ENCODE measurements at regions not wholly inside any gene's neighbourhood (a gene's known extent, or its start where the extent isn't known, plus 50 kb on each side); places are given as distances from the start of the nearest gene placed in this dataset.

DNA sequence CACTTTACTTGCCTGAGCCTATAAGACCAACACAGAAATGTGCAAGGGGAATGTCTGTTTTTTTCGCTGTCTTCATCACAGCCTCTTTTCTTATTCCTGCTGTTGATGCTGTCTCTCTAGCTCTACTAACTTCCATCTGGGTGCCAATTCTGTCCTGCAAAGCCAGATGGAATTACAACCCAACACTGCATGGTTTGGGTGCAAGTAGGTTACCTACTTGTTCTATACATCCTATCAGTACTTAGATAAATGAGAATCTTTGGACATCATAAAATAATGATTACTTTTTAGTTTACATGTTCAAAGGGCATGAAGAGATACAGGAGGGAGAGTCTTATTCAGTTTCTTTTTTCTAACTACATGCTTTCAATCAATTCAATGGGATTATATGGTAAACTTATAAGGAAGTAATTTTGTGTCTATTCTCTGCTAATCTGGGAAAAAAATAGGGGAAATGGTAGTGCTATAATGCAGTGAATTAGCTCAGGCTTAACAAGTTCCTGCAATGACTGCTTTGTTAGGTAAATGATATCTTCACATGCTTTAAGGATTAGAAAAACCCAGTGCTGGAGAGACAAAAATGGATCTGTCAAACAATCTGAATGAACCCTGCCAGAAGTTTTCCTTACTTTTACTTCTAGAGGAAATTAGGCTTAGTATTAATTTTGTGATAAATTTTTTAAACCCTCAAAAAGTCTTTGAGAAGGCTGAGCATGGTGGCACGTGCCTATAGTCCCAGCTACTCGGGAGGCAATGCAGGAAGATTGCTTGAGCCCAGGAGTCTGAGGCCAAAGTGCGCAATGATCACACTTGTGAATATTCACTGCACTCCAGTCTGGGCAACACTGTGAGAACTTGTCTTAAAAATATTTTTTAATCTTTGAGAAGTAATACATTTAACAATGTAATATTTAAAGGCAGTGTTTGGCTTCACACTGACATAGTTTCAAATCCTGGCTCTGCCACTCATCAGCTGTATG is 86.5 kb upstream of the E2F3 start:
- no peaks in the 10 kb centered on the region; the same call in 1 of the 2 replicates for H4K20me1 ChIP-seq (ENCODE audit: insufficient read depth)
- CTCF ChIA-PET = no interaction called here
- BruUV-seq (replicated peaks) = no TSS peak
- no peak for TF ChIP-seq EZH2 (IDR thresholded peaks at IDR 0.05; ENCODE audit: low read depth)
- TF ChIP-seq, protein P1, sequence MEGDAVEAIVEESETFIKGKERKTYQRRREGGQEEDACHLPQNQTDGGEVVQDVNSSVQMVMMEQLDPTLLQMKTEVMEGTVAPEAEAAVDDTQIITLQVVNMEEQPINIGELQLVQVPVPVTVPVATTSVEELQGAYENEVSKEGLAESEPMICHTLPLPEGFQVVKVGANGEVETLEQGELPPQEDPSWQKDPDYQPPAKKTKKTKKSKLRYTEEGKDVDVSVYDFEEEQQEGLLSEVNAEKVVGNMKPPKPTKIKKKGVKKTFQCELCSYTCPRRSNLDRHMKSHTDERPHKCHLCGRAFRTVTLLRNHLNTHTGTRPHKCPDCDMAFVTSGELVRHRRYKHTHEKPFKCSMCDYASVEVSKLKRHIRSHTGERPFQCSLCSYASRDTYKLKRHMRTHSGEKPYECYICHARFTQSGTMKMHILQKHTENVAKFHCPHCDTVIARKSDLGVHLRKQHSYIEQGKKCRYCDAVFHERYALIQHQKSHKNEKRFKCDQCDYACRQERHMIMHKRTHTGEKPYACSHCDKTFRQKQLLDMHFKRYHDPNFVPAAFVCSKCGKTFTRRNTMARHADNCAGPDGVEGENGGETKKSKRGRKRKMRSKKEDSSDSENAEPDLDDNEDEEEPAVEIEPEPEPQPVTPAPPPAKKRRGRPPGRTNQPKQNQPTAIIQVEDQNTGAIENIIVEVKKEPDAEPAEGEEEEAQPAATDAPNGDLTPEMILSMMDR (conservative IDR thresholded peaks at IDR 0.05) = no peak
- H3K27ac ChIP-seq = no peak overlapping the region
- no peaks in the 10 kb centered on the region for H3K79me2 ChIP-seq (ENCODE audit: low read depth)
- no peak overlapping the region for H2AFZ ChIP-seq
- H3K9me3 ChIP-seq (ENCODE audit: insufficient read depth, low read depth) = no peaks in the 10 kb centered on the region
- no peaks in the 10 kb centered on the region for H3K36me3 ChIP-seq (ENCODE audit: low read depth)
- H3K4me2 ChIP-seq = no peak overlapping the region
- no peaks in the 10 kb centered on the region; the same call in 1 of the 2 replicates for H3K27me3 ChIP-seq (ENCODE audit: insufficient read depth, low read depth)
- POLR2A ChIA-PET (ENCODE audit: unreplicated experiment) = no interaction called here
- H3K9me2 ChIP-seq (ENCODE audit: insufficient read depth) = no peaks in the 10 kb centered on the region
- intact Hi-C loops (cut with micrococcal nuclease; ENCODE audit: unreplicated experiment) = no loop called here
- DNase-seq = no peak
- no peaks in the 10 kb centered on the region for H3F3A ChIP-seq (ENCODE audit: insufficient read depth, low read depth)
- no peak overlapping the region for H3K4me3 ChIP-seq
- no peaks in the 10 kb centered on the region for H3K4me1 ChIP-seq (replicated peaks; ENCODE audit: insufficient read depth)

DNA sequence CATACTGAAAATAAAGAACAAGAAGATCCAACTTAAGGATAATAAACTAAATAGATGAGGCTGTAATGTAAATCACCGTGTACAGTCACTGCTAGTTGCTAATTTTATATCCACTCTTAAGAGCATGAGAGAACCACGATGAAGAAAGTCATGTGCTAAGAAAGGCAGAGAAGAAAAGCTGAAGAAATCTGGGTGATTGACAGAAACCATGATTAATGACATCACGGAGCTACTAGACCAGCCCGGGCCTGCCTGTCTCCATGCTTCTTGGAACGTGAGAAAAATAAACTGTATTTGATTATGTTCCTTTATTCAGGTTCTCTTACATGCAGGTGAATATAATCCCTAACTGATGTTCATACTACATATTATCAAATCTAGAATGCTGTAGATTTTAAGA is 84.2 kb upstream of the E2F3 start:
- no peak for DNase-seq
- H3K9me2 ChIP-seq (ENCODE audit: insufficient read depth) = no peaks in the 10 kb centered on the region
- H3F3A ChIP-seq (ENCODE audit: insufficient read depth, low read depth) = no peaks in the 10 kb centered on the region
- no peaks in the 10 kb centered on the region; the same call in 1 of the 2 replicates for H3K27me3 ChIP-seq (ENCODE audit: insufficient read depth, low read depth)
- H2AFZ ChIP-seq = no peak overlapping the region
- no peak overlapping the region for H3K27ac ChIP-seq
- H3K4me3 ChIP-seq = no peak overlapping the region
- intact Hi-C loops (cut with micrococcal nuclease; ENCODE audit: unreplicated experiment) = no loop called here
- H3K79me2 ChIP-seq (ENCODE audit: low read depth) = no peaks in the 10 kb centered on the region
- TF ChIP-seq, protein P1 (conservative IDR thresholded peaks at IDR 0.05) = no peak
- no peak for TF ChIP-seq EZH2 (IDR thresholded peaks at IDR 0.05; ENCODE audit: low read depth)
- no peaks in the 10 kb centered on the region for H3K36me3 ChIP-seq (ENCODE audit: low read depth)
- H4K20me1 ChIP-seq (ENCODE audit: insufficient read depth) = no peaks in the 10 kb centered on the region; the same call in 1 of the 2 replicates
- no TSS peak for BruUV-seq (replicated peaks)
- ChIA-PET POLR2A (ENCODE audit: unreplicated experiment) (no interaction called here), CTCF (interaction anchor here (0.6 kb wide), 1 partner anchor 211 kb away, joined by 3 read pairs; no protein-coding TSS in a partner anchor)
- H3K4me1 ChIP-seq (replicated peaks; ENCODE audit: insufficient read depth) = no peaks in the 10 kb centered on the region
- no peaks in the 10 kb centered on the region for H3K9me3 ChIP-seq (ENCODE audit: insufficient read depth, low read depth)
- no peak overlapping the region for H3K4me2 ChIP-seq

DNA sequence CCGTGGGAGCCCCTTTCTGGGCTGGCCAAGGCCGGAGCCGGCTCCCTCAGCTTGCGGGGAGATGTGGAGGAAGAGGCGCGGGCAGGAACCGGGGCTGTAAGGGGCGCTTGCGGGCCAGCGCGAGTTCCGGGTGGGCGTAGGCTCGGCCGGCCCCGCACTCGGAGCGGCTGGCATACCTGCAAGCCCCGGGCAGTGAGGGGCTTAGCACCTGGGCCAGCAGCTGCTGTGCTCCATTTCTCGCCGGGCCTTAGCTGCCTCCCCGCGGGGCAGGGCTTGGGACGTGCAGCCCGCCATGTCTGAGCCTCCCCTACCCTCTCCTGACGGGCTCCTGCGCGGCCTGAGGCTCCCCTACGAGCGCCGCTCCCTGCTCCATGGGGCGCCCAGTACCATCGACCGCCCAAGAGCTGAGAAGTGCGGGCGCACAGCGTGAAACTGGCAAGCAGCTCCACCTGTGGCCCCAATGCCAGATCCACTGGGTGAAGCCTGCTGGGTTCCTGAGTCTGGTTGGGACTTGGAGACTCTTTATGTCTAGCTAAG is 82.8 kb upstream of the E2F3 start:
- Histone ChIP-seq H2AFZ (no peak overlapping the region), H4K20me1 (ENCODE audit: insufficient read depth) (no peaks in the 10 kb centered on the region; the same call in 1 of the 2 replicates), H3F3A (ENCODE audit: insufficient read depth, low read depth) (no peaks in the 10 kb centered on the region), H3K9me2 (ENCODE audit: insufficient read depth) (no peaks in the 10 kb centered on the region), H3K27ac (no peak overlapping the region), H3K9me3 (ENCODE audit: insufficient read depth, low read depth) (no peaks in the 10 kb centered on the region), H3K79me2 (ENCODE audit: low read depth) (no peaks in the 10 kb centered on the region), H3K4me3 (no peak overlapping the region), H3K4me1 (replicated peaks; ENCODE audit: insufficient read depth) (no peaks in the 10 kb centered on the region), H3K27me3 (ENCODE audit: insufficient read depth, low read depth) (no peaks in the 10 kb centered on the region), H3K36me3 (ENCODE audit: low read depth) (no peaks in the 10 kb centered on the region), H3K4me2 (no peak overlapping the region)
- TF ChIP-seq, protein P1 (conservative IDR thresholded peaks at IDR 0.05) = no peak
- ChIA-PET POLR2A (ENCODE audit: unreplicated experiment) (no interaction called here), CTCF (no interaction called here)
- DNase-seq = no peak
- no TSS peak for BruUV-seq (replicated peaks)
- intact Hi-C loops (cut with micrococcal nuclease; ENCODE audit: unreplicated experiment) = no loop called here
